NCI-H1092 treated with DMSO at 0.1 percent for 48 hours (cell line): ENCODE measurements at regions not wholly inside any gene's neighbourhood (a gene's known extent, or its start where the extent isn't known, plus 50 kb on each side); places are given as distances from the start of the nearest gene placed in this dataset.
"Not testable (repeated sequence)": the region's sequence is repeated elsewhere in the genome, so short reads cannot be mapped to it uniquely, and the experiment has no call there.

Experiments
- DNase-seq: peaks from one replicate; lab custom pipeline; 2025; lab: John Stamatoyannopoulos, UW

- no peak for DNase-seq
Measured at GRCh38 chr1:121443001-121443540, 258.3 kb downstream of the SRGAP2C start.

DNA sequence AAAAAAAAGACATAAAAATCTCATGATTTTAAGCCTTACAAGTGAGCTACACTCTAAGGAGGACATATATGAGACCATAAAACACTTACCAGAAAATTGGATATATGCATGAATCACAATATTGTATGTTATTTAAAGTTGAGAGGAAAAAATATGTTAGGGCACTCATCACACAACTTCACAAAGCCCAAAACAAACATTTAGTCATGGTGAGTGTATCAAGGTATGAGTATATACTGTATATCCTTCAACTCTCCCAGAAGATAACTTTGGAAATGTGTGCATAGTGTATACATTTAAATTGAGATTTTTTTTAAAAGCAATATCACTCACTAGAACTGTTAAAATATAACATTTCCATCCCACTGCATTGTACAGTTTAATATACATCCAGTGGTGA is 259.3 kb downstream of the SRGAP2C start:
- no peak for DNase-seq

- DNase-seq, result no peak
Measured at GRCh38 chr1:121445679-121446078, 260.9 kb downstream of the SRGAP2C start.

DNA sequence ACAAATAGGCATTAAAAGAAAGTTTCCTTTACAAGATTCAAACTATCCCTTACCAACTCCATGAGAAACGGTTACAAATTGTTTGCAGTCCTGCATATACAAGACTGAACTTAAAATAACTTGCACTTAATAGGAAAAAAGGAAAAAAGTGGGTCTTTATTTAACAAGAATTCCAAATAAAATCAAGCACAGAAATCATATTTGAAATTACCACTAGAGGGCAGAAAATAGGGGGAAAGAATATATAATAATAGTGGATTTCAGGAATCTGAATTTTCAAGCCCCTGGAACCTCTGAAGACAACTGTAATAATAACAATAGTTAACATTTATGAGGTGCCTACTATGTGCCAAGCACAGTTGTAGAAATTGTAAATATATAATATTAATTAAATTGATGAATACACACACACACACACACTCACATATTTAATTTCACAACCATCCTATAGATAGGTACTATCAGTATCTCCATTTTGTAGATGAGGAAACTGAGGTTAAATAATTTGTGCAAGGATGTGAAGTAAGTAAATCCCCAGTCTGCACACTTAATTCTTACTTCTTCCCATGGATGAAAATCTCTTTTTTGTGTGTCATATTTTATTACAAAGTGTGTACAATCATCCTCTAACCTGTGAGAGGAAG is 262.6 kb downstream of the SRGAP2C start:
- DNase-seq, result peak; percentile 1

DNA sequence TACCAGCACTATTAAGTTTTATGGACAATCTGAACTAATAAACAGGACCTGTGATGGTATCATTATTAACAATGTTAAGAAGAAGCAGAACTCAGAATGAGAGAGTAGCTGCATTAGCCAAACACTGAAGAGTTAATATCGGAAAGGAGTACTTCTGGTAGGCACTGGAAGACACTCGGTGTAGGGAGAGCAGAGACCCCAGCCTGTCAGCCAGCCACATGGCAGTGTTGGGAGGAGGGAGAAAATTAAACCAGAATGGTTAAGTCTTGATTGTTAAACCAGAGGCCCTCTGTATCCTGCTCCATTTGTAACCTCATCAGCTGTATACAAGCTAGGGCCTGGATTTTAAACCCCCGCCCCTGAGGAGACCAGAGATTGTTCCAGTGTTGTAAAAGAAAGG is 263.3 kb downstream of the SRGAP2C start:
- not testable (repeated sequence) for DNase-seq

DNA sequence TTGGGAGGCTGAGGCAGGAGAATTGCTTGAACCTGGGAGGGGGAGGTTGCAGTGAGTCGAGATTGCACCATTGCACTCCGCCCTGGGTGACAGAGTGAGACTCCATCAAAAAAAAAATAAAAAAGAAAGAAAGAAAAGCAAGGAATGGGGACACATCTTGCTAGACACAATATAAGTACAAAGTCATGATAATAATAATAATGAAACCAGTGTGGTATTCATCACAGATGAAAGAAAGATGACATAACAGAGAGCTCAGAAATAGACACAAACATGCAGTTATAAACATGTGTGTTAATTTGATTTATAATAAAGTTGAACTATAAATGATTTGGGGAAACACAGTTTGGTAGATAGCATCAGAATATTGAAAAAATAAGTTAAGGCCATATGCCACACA is 264.1 kb downstream of the SRGAP2C start:
- no peak for DNase-seq

DNA sequence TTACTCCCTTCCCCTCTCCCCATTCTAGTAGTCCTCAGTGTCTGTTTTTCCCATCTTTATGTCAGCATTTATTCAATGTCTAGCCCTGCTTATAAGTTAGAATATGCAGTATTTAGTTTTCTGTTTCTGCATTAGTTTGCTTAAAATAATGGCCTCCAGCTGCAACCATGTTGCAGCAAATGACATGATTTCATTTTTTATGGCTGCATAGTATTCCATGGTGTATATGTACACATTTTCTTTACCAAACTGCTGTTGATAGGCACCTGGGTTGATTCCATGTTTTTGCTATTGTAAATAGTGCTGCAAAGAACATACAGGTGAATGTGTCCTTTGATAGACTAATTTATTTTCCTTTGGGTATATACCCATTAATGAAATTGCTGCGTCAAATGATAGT is 267.7 kb downstream of the SRGAP2C start:
- no peak for DNase-seq

DNA sequence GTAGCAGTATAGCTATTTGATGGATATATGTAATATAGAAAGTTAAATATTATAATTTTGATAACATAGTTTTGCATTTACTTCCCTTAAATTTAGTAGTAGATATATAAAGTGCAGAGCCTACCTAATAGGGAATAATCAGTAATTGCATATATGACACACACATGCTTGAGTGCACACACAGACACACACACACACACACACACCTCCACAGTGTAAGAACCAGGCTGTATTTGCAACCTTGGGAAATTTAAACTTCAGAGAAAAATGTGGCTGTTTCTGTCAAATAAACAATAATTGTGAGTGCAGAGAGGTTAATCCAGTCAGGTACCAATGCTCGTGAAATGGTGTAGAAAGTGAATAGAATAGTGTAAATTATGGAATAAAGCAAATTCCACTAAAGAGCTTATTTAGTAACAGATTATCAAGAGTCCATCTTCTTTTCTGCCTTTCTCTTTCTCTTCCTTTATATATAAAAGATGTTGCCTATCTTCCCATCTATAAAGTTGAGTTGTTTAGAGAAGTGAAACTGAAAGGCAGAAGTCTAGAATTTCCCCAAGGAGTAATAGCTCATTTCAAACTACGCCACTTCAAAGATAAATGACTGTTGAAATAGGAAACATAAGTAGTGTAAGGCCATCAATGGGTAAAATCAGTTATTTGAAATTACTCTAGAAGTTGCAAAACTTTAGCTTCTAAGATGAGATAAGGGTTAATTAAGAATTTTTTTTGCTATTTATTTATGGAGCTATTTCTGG is 273.7 kb downstream of the SRGAP2C start:
- DNase-seq, result no peak

DNA sequence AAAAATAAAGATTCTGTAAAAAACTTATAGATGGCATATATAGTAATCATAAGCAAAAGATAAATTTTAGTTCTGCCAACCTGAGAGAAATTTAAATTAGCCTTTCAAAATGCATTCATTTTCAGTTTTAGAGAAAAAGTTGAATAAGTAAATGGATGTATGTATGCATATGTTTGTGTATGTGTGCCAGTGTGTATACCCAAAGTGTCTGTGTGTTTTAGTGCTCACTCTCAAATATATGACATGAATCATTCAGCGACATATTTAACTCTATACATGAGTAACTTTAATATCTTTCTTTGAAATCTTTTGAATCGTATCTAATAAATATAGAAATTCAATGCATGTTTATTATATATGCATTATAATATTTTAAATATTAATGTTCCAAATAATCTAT is 274.5 kb downstream of the SRGAP2C start:
- no peak for DNase-seq

GRCh38 chr1:121469395-121469794 is 284.6 kb downstream of the SRGAP2C start:
- not testable (repeated sequence) for DNase-seq

DNA sequence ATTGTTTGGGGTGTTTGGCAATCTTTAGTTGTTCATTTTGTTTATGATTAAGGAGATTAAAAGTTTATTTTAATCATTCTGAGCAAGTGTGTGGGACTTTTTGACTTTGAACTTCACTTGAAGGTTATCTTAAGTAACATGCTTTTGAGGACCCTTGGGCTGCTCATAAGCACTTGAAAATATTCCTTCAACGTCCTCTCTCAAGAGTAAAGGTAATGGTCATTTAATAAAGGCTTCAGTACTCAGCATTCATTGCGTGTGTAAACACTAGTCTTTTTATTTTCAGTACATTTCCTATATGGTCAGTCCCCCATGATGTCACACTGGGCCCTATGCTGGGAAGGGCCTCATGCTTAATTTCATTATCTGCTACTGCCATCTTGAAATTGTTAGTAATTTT is 285.6 kb downstream of the SRGAP2C start:
- not testable (repeated sequence) for DNase-seq

- no peak for DNase-seq
Measured at GRCh38 chr1:121471523-121471922, 286.7 kb downstream of the SRGAP2C start.

- DNase-seq, result no peak
Measured at GRCh38 chr1:121472017-121472416, 287.2 kb downstream of the SRGAP2C start.

DNA sequence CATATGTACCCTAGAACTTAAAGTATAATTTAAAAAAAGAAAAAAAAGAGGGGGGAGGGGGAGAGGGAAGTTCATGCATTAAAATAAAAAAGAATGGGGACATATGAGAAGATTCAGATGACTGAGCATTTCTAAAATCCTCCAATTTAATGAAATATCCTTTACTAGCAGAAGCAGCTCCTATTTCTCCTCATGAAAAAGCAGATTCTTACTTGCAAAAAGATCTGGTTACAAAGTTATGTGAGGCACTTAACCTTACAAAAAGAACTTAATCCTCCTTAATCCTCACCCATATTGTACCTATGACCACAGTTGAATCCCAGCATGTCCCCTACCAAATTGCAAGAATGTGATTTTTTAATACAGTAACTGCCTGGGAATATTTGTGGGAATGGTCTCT is 298.5 kb downstream of the SRGAP2C start:
- DNase-seq, result no peak

GRCh38 chr1:121483961-121484424 is 299.2 kb downstream of the SRGAP2C start:
- DNase-seq, result no peak

- DNase-seq, result not testable (repeated sequence)
Measured at GRCh38 chr1:121494796-121495195, 310.0 kb downstream of the SRGAP2C start.

DNA sequence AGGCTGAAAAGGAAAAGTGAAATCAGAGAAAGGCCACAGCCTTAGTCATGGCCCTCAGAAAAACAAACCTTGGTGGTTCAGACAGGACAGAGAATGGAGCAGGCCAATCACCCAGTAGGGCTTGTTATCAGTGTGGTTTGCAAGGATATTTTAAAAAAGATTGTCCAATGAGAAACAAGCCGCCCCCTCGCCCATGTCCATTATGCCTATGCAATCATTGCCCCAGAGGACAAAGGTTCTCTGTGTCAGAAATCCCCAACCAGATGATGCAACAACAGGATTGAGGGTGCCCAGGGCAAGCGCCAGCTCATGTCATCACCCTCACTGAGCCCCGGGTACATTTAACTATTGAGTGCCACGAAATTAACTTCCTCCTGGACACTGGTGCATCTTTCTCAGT is 326.7 kb downstream of the SRGAP2C start:
- DNase-seq, result not testable (repeated sequence)

GRCh38 chr1:121511876-121512275 is 327.1 kb downstream of the SRGAP2C start:
- not testable (repeated sequence) for DNase-seq

DNA sequence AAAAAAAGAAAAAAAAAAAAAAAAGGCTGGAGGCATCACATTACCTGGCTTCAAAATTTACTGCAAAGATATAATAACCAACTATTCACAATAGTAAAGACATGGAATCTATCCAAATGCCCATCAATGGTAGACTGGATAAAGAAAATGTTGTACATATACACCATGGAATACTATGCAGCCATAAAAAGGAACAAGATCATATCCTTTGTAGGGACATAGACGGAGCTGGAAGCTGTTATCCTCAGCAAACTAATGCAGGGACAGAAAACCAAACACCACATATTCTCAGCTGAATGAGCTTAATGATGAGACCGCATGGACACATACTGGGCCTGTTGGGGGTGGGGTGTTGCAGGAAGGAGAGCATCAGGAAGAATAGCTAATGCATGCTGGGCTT is 330.5 kb downstream of the SRGAP2C start:
- no peak for DNase-seq

- DNase-seq, result no peak
Measured at GRCh38 chr1:121516234-121516967, 331.6 kb downstream of the SRGAP2C start.

GRCh38 chr1:121517586-121518230 is 332.9 kb downstream of the SRGAP2C start:
- no peak for DNase-seq

DNA sequence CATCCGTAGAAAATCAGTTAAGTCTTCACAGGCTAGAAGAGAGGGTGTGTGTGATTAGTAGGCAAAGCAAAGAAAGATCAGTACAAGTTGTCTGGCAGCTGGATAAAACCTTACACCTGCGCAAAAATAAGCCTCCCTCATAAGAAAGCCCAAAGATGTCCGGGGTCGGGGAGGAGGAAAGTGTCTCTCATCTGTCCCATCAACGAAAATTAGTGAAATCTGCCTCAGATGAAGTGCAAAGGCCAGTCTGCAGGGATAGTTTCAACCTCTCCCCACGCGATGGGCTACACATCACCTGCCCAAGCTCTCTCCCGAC is 333.9 kb downstream of the SRGAP2C start:
- DNase-seq, result no peak
